ENCODE measurements at regions not wholly inside any gene's neighbourhood (a gene's known extent, or its start where the extent isn't known, plus 50 kb on each side); places are given as distances from the start of the nearest gene placed in this dataset.

DNA sequence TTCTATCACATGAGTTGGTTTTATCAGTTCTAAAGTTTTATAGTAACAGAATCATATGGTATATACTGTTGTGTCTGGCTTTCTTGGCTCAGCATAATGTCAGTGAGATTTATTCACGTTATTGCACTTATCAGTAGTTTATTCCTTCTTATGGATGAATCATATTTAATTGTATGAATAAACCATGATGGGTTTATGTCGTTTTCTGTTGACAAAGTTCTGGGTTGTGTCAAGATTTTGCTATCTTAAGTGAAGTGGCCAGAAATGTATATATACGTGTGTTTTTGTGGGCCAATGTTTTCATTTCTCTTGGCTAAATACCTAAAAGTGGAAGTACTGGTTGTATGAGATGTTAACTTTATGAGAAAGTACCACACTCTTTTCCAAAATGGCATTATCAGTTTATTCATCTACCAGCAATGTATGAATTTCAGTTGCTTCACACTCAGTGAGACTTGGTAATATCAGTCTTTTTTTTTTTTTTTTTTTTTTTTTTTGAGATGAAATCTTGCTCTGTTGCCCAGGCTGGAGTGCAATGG lies 112.4 kb upstream of the DCBLD2 start:
- peak; percentile 35 for DNase-seq (ENCODE audit: low read depth)
- TF ChIP-seq, protein P1, sequence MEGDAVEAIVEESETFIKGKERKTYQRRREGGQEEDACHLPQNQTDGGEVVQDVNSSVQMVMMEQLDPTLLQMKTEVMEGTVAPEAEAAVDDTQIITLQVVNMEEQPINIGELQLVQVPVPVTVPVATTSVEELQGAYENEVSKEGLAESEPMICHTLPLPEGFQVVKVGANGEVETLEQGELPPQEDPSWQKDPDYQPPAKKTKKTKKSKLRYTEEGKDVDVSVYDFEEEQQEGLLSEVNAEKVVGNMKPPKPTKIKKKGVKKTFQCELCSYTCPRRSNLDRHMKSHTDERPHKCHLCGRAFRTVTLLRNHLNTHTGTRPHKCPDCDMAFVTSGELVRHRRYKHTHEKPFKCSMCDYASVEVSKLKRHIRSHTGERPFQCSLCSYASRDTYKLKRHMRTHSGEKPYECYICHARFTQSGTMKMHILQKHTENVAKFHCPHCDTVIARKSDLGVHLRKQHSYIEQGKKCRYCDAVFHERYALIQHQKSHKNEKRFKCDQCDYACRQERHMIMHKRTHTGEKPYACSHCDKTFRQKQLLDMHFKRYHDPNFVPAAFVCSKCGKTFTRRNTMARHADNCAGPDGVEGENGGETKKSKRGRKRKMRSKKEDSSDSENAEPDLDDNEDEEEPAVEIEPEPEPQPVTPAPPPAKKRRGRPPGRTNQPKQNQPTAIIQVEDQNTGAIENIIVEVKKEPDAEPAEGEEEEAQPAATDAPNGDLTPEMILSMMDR (IDR thresholded peaks at IDR 0.05; ENCODE audit: insufficient read depth, low read depth, low read length): no peak

GRCh38 chr3:99013077-99013476 lies 111.6 kb upstream of the DCBLD2 start:
- no peak overlapping the region for H3K4me3 ChIP-seq (ENCODE audit: low read depth, low read length)
- DNase-seq (ENCODE audit: low read depth): no peak
- TF ChIP-seq, protein P1 (IDR thresholded peaks at IDR 0.05; ENCODE audit: insufficient read depth, low read depth, low read length): no peak

More for the DNA sequence above, 112.4 kb upstream of the DCBLD2 start:
- no peak overlapping the region for H3K4me3 ChIP-seq (ENCODE audit: low read depth, low read length)

DNA sequence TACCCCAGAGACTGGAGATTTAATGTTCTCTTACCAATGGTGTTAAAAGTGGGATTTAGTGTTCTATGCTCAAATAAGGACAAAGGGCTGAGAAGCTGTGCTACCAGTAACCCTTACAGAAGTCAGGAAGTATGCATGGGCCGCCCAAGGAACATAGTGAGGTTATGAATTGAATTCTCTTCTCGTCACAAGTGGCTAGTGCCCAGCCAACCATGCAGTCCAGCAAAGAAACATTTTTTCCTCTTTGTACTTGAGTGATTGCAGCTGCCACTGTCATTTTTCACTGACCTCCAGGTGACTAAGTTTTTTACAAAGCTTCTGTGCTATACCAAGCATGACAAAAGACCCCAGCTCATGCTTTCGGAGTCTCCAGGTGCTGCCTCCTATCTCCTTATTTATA lies 110.6 kb upstream of the DCBLD2 start:
- peak; percentile 8 for DNase-seq (ENCODE audit: low read depth)
- TF ChIP-seq, protein P1 (IDR thresholded peaks at IDR 0.05; ENCODE audit: insufficient read depth, low read depth, low read length): no peak
- H3K4me3 ChIP-seq (ENCODE audit: low read depth, low read length): no peak overlapping the region

DNA sequence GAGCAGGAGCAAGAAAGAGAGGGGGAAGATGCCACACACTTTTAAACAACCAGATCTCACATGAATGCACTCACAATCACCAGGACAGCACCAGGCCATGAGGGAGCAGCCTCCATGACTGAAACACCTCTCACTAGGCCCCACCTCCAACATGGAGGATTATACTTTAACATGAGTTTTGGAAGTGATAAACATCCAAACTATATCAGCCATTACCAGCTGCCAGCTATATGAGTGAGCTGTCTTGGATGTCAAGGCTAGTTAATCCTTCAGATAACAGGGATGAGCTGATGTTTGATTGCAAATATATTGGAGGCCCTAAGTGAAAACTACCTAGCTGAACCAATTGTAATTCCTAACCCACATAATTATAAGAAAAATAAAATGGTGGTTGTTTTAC lies 108.4 kb upstream of the DCBLD2 start:
- TF ChIP-seq, protein P1 (IDR thresholded peaks at IDR 0.05; ENCODE audit: insufficient read depth, low read depth, low read length): no peak

GRCh38 chr3:99006686-99007085 lies 105.2 kb upstream of the DCBLD2 start:
- DNase-seq (ENCODE audit: low read depth): no peak
- TF ChIP-seq, protein P1 (IDR thresholded peaks at IDR 0.05; ENCODE audit: insufficient read depth, low read depth, low read length): no peak
- H3K4me3 ChIP-seq (ENCODE audit: low read depth, low read length): no peak overlapping the region

More for the DNA sequence above, 108.4 kb upstream of the DCBLD2 start:
- H3K4me3 ChIP-seq (ENCODE audit: low read depth, low read length): no peak overlapping the region
- no peak for DNase-seq (ENCODE audit: low read depth)

DNA sequence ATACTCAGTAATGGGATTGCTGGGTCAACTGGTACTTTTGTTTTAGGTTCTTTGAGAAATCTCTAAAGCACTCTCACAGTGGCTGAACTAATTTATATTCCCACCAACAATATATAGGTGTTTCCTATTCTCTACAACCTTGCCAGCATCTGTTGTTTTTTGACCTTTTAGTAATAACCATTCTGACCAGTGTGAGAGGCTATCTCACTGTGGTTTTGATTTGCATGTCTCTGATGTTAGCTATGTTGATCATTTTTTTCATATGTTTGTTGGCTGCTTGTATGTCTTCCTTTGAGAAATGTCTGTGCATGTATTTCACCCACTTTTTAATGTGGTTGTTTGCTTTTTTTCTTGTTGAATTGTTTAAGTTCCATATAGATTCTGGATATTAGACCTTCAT lies 98.2 kb upstream of the DCBLD2 start:
- H3K4me3 ChIP-seq (ENCODE audit: low read depth, low read length): no peak overlapping the region
- DNase-seq (ENCODE audit: low read depth): no peak
- TF ChIP-seq, protein P1 (IDR thresholded peaks at IDR 0.05; ENCODE audit: insufficient read depth, low read depth, low read length): no peak
